ENCODE measurements at regions not wholly inside any gene's neighbourhood (a gene's known extent, or its start where the extent isn't known, plus 50 kb on each side); places are given as distances from the start of the nearest gene placed in this dataset.

- no peak overlapping the region for H3K4me3 ChIP-seq
- no peaks in the 10 kb centered on the region for H3K27me3 ChIP-seq
- DNase-seq (no peak), ATAC-seq (no peak)
- H3K36me3 ChIP-seq: no peaks in the 10 kb centered on the region
- no peak for TF ChIP-seq CTCF (IDR thresholded peaks at IDR 0.05)
- no peak overlapping the region for H3K27ac ChIP-seq
- intact Hi-C loops (cut with DNase I): no loop called here
- H3K9me3 ChIP-seq: no peaks in the 10 kb centered on the region
- H3K4me1 ChIP-seq: no peaks in the 10 kb centered on the region
Measured at GRCh38 chrX:94041881-94042280, 367.9 kb downstream of the FAM133A start.

GRCh38 chrX:94045724-94046123, 371.7 kb downstream of the FAM133A start:
- H3K9me3 ChIP-seq: no peaks in the 10 kb centered on the region
- H3K27me3 ChIP-seq: no peaks in the 10 kb centered on the region
- intact Hi-C loops (cut with DNase I): no loop called here
- no peak overlapping the region for H3K27ac ChIP-seq
- H3K4me1 ChIP-seq: no peaks in the 10 kb centered on the region
- no peaks in the 10 kb centered on the region for H3K36me3 ChIP-seq
- no peak for TF ChIP-seq CTCF (IDR thresholded peaks at IDR 0.05)
- ATAC-seq (no peak), DNase-seq (no peak)
- H3K4me3 ChIP-seq: no peak overlapping the region

- intact Hi-C loops (cut with DNase I): no loop called here
- no peak overlapping the region for H3K4me3 ChIP-seq
- no peak for ATAC-seq
- no peaks in the 10 kb centered on the region for H3K36me3 ChIP-seq
- H3K27me3 ChIP-seq: no peaks in the 10 kb centered on the region
- TF ChIP-seq CTCF (IDR thresholded peaks at IDR 0.05): no peak
- H3K27ac ChIP-seq: no peak overlapping the region
- DNase-seq: no peak
- no peaks in the 10 kb centered on the region for H3K4me1 ChIP-seq
- no peaks in the 10 kb centered on the region for H3K9me3 ChIP-seq
Measured at GRCh38 chrX:94051926-94052325, 377.9 kb downstream of the FAM133A start.

GRCh38 chrX:94053575-94053974, 379.6 kb downstream of the FAM133A start:
- TF ChIP-seq CTCF (IDR thresholded peaks at IDR 0.05): no peak
- Histone ChIP-seq H3K4me3 (no peak overlapping the region), H3K4me1 (no peaks in the 10 kb centered on the region), H3K9me3 (no peaks in the 10 kb centered on the region), H3K36me3 (no peaks in the 10 kb centered on the region), H3K27me3 (no peaks in the 10 kb centered on the region), H3K27ac (no peak overlapping the region)
- DNase-seq: no peak
- intact Hi-C loops (cut with DNase I): no loop called here
- no peak for ATAC-seq

GRCh38 chrX:94057385-94057784, 383.4 kb downstream of the FAM133A start:
- no peak for DNase-seq
- no peak for TF ChIP-seq CTCF (IDR thresholded peaks at IDR 0.05)
- intact Hi-C loops (cut with DNase I): no loop called here
- H3K27me3 ChIP-seq: no peaks in the 10 kb centered on the region
- H3K36me3 ChIP-seq: no peaks in the 10 kb centered on the region
- no peaks in the 10 kb centered on the region for H3K9me3 ChIP-seq
- H3K27ac ChIP-seq: no peak overlapping the region
- no peaks in the 10 kb centered on the region for H3K4me1 ChIP-seq
- ATAC-seq: no peak
- H3K4me3 ChIP-seq: no peak overlapping the region

- Histone ChIP-seq H3K4me1 (no peaks in the 10 kb centered on the region), H3K27ac (no peak overlapping the region), H3K9me3 (no peaks in the 10 kb centered on the region), H3K4me3 (no peak overlapping the region), H3K27me3 (no peaks in the 10 kb centered on the region), H3K36me3 (no peaks in the 10 kb centered on the region)
- peak; percentile 30 for TF ChIP-seq CTCF (IDR thresholded peaks at IDR 0.05)
- intact Hi-C loops (cut with DNase I): no loop called here
- DNase-seq (no peak), ATAC-seq (peak; percentile 35)
Measured at GRCh38 chrX:94058728-94059382, 384.8 kb downstream of the FAM133A start.

Data from upper lobe of right lung (tissue), 1 donor.